MV-4-11 (cell line): ENCODE measurements at regions not wholly inside any gene's neighbourhood (a gene's known extent, or its start where the extent isn't known, plus 50 kb on each side); places are given as distances from the start of the nearest gene placed in this dataset.

Experiments used
- DNase-seq: peaks from one replicate; lab custom pipeline; 2025; lab: John Stamatoyannopoulos, UW

DNA sequence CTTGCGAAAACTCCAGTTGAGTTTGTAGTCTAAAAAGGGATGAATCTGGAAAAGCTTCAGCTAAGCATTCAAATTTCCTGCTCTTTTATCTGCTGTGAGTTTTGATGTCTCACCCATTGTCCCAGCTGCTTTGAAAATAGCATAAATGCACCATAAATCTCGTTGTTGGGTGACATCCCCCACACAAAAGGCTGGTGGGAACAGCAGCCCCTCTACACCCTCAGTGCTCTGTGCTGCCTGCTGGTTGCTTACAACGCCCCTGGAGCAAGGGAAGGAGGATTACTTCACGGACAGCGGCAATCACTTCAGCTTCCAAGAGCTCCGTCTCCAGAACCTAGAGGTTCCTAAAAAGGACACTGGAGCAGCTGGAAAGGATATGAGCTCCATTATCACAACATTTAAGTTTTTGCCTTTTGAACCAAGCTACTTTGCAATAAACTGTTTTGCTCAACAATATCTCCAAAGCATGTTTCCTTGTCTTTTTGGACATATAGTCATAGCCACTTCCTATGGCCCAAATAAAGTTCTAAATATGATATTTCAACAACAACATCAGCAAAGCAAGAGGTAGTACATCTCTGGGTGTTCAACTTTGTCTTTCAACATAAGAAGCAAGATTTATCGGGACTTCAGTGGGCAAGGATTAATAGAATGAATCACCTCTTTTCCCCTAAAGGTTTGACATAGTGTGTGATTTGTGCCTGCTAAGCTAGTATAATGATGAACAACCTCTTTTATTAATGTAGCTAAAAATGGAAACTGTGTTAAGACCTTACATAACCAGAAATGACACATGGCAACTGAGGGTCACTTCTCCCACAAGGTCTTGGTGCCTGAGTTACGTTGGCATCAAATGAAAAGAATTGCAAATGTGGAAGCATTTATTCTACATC is 413.5 kb downstream of the TXNL1 start:
- no peak for DNase-seq

DNA sequence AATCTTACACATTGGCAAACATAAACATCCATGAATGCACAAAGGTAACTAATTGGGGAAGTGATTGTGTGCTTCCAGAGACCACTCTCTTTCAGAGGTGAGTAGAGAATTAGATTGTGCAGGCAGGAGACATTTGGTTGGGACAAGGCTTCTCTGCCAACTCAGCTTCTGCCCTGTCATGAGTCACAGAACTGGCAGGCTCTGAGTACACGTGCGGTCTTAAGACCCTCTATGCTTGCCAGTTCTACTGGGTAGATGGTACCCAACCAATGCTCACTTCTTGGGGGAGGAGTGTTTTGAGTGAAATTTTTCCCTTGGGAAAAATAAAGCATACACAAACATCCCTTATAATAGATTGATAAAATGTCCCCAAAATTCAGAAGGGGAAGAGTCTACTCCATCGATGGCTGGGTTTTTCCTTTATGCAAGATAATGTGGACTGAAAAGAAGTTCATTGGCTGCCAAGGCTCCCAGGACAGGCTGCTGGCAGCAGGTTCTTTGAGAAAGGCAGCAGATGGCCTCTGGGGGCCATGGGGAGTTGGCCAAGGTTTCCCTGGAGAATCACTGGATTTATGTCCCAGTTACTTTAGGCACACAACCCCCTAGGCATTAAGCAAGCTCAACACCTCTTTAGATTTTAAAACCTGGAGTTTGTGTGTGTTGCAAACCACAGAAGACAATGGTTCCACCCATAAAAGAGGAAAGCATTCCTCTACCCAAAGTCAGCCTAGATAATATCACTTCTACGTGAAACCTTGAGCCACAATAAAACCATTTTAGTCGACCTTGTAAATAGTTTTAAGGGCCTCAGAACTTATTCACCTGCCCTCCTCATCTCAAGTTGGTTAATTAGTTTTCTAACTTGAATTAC is 417.0 kb downstream of the TXNL1 start:
- DNase-seq: no peak

DNA sequence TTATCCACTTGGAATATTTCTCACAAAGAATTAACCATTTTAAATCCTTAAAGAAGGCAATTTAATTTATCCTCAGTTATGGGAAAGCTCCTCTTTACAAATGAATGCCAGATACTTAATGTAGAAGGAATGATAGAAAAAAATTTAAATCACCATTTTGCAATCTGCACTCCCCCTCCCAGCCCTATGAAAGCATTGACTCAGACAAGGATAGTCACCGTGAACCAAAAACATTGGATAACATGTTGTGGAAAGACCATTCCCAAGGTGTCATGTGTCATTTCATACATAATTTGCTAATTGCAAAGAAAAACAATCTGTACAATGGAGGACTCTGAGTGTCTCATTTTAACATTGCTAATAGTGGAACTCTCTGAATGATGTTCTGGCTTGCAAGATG is 421.0 kb downstream of the TXNL1 start:
- DNase-seq: no peak

DNA sequence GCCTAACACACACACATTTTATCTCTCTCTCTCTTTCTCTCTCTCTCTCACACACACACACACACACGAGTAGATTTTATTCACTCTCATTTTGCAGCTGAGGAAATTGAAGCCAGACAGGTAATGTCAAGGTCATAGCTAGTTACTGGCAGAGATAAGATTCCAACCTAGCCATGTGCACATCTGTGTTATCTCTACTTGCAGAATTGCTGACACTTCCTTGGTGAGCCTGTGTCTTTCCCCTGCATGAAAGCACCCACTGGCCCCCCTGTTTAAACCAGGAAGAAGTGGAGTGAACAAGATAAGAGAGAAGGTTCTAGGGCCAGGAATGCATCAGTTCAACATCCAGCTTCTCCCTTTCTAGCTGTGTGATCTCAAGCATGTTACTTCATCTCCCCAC is 423.7 kb downstream of the TXNL1 start:
- no peak for DNase-seq

- DNase-seq: no peak
Measured at GRCh38 chr18:56210520-56210919, 427.9 kb downstream of the TXNL1 start.

- no peak for DNase-seq
Measured at GRCh38 chr18:56207989-56208388, 430.4 kb downstream of the TXNL1 start.

- DNase-seq: no peak
Measured at GRCh38 chr18:56204052-56204451, 434.3 kb downstream of the TXNL1 start.

DNA sequence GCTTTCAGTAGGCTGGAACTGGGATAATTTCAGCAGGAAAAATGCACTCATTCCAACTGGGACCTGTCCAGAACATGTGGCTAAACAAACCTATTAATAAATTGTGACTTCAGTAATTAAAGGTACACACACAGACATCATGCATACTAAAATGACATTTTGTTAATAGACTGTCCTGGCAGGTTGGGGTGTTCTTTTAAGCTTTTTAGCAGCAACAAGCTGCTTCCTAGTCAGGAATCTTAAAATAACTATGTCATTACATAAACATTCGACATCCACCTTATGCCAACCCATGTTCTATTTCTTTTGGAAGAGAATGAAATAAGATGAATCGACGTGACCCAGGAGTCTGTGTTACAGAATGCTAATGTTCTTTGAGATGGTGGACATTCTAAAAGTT is 435.7 kb downstream of the TXNL1 start:
- no peak for DNase-seq

DNA sequence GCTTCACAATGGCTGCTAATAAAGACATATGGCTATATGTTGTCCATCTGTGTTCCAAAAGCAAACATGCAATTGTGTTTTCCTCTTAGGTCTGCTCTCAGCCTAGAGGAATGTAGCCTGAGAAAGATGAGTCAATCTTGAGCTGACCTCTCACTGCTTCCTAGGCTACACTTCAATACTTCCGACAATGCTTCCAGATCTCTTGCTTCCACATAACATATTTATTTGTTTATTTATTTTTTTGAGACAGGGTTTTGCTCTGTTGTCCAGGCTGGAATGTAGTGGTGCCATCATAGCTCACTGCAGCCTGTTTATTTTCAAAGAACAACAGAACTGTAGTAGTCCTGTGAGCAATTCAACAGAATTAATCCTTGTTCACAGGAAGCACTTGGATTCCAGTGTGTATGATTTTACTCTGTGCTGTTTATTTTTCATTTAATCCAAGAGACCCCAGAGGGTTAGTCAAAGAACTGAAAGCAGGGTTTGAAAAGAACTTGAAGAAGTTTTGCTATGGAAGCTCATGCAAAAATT is 437.9 kb downstream of the TXNL1 start:
- DNase-seq: no peak

- no peak for DNase-seq
Measured at GRCh38 chr18:56199580-56200330, 438.6 kb downstream of the TXNL1 start.

DNA sequence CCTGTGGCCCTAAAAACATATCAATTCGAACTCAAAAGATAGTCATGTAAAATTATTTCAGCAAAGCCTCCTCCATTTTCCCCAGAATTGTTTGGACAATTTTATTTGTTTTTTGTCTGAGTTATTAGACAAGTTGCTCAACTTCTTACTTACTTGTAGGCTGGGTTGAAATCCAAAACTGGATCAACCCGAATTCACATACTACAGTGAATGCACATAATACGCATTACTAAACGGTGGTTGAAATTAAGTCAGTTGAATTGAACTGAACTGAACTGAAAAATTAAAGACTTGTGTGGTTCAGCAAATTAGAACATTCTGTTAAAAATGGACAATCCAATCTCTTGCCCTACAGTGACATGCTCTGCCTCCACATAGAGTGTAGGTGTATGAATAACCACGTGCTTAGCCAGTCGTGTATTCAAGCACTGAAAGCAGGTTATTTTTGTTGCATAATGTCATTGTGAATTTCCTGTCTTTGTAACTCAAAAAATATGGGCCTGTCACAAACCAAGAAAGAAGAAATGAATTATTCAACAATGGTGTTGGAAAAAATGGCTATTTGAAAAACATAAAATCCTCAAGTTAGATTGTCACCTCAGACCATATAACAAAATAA is 441.0 kb downstream of the TXNL1 start:
- no peak for DNase-seq

- no peak for DNase-seq
Measured at GRCh38 chr18:56196495-56197225, 441.7 kb downstream of the TXNL1 start.

DNA sequence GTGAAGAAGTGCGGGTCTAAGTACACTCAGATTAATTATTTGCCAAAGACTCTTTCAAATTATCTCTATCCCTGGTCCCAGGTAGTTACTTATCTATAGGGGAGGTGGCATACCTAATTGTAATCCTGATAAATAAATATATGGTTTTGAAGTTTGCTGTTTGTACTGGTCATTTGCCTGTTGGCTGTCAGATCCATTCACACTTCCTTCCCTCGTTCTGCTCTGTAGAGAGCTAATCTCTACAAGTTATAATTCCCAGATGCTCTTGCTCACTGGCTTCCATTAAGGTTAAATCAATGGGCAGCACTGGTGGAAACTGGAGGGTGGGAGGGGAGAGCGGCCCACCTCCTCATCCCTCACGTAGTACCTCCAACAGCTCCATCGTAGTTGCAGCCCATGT is 447.1 kb downstream of the TXNL1 start:
- no peak for DNase-seq

DNA sequence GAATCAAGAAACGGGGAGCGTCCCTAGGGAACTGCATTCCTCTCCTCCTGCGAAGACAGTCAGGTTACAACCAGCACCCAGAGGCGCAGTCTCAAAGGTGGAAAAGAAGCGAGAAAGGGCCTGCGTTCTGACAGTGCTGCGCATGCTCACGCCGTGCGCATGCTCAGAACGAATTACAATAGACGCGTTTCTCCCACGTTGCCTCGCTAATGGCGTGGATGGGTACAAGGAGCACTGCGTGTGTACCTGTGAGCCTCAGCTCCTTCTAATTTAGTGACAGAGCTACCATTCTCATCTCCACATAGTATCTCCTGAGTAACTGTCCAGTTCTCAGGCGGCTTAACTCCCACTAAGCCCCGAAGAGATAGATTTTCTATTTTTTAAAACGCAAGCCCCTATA is 448.8 kb downstream of the TXNL1 start:
- no peak for DNase-seq

GRCh38 chr18:56188529-56189275 is 449.7 kb downstream of the TXNL1 start:
- no peak for DNase-seq

DNA sequence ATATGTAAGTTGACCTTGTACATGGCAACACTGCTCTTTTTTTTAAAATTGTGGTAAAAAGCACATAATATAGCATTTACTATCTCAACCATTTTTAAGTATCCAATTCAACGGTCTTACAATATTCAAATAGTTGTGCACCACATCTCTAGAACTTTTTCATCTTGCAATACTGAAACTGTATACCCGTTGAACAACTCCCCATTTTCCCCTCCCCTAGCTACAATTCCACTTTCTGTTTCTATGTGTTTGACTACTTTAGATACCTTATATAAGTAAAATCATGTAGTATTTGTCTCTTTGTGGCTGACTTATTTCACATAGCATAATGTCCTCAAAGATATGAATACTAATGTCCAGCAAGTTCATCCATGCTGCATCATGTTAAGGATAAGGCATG is 452.1 kb downstream of the TXNL1 start:
- DNase-seq: no peak

DNA sequence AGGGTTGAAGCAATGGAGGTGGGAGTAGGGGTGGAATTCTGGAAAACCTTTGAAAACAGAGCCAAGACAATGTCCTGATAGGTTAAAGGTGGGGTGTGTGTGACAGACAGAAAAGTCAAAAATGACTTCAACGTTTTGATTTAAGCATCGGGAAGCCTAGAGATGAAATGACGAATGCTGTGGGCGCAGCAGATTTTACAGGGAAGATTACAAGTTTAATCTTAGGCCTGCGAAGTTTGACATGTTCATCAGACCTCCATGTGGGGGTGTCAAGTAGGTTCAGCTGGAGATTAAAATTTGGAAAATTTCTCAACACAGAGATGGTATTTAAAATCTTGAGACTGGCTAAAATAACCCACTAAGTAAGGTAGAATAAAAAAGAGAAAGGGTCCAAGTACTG is 453.3 kb downstream of the TXNL1 start:
- DNase-seq: no peak

DNA sequence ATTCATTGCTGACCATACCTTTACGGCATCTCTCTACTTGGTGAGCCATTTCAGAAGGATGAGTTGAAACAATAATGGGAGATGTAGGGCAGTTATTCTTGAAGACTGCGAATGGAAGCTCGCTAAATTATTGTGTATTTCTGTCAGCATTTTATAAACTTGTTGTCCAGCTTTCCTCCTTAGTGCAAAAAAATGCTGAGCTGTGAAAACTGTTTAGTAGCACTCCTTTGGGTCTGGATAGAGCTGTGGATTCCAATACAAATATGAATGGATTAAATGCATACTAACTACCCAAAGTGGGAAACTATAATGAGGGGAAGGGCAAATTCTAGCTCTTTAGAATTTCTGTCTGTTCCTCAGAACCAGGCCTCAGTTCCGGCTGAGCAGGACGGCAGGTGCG is 461.6 kb downstream of the TXNL1 start:
- no peak for DNase-seq

GRCh38 chr18:56175330-56176001 is 462.9 kb downstream of the TXNL1 start:
- DNase-seq: no peak
